WERI-Rb-1 (cell line): ENCODE measurements at regions not wholly inside any gene's neighbourhood (a gene's known extent, or its start where the extent isn't known, plus 50 kb on each side); places are given as distances from the start of the nearest gene placed in this dataset.
"Not testable (repeated sequence)": the region's sequence is repeated elsewhere in the genome, so short reads cannot be mapped to it uniquely, and the experiment has no call there.

ENCODE experiments used
- DNase-seq: peaks from one replicate; pipeline ENCODE4 v3.0.0-alpha.2; 2020
- H3K27ac ChIP-seq: fragments of 250-450 bp; sonication (Bioruptor Pico); 2 replicates; pipeline ENCODE4 v1.5.1; 2020; ENCODE audit warnings: mild to moderate bottlenecking, moderate library complexity
- H3K27me3 ChIP-seq: fragments of 250-450 bp; sonication (Bioruptor Pico); 2 replicates; pipeline ENCODE4 v1.5.1; 2021; ENCODE audit warnings: mild to moderate bottlenecking, low read depth, moderate library complexity; ENCODE audit not compliant: insufficient read depth, severe bottlenecking
- H3K36me3 ChIP-seq: fragments of 250-450 bp; sonication (Bioruptor Pico); 2 replicates; pipeline ENCODE4 v1.5.1; 2020; ENCODE audit warnings: mild to moderate bottlenecking, moderate library complexity
- H3K4me3 ChIP-seq: 2 replicates; pipeline ENCODE4 v1.5.1; 2011; ENCODE audit warnings: low read depth, mild to moderate bottlenecking, control low read depth, low read length
- H3K9me3 ChIP-seq: fragments of 250-450 bp; sonication (Bioruptor Pico); 2 replicates; pipeline ENCODE4 v1.5.1; 2021; ENCODE audit warnings: mild to moderate bottlenecking, moderate library complexity; ENCODE audit not compliant: severe bottlenecking
- CTCF ChIP-seq: IDR thresholded peaks from 2 replicates; pipeline ENCODE4 v1.5.1; 2011; ENCODE audit warnings: low read depth, mild to moderate bottlenecking, control low read depth, inconsistent platforms, low read length

- Histone ChIP-seq H3K27ac (peak overlapping the region; percentile 24; the same call in 1 of the 2 replicates), H3K4me3 (no peak overlapping the region), H3K9me3 (peaks cover 39% of the 10 kb centered on the region), H3K36me3 (no peaks in the 10 kb centered on the region), H3K27me3 (no peaks in the 10 kb centered on the region)
- no peak for TF ChIP-seq CTCF
- DNase-seq: peak; percentile 68
Observed at GRCh38 chr2:19617257-19617848, 258.9 kb upstream of the OSR1 start.

- not testable (repeated sequence) for DNase-seq, H3K27me3 ChIP-seq, H3K27ac ChIP-seq, H3K4me3 ChIP-seq, H3K36me3 ChIP-seq
- H3K9me3 ChIP-seq: peaks cover 39% of the 10 kb centered on the region
Observed at GRCh38 chr2:19615402-19615801, 257.0 kb upstream of the OSR1 start.

DNA sequence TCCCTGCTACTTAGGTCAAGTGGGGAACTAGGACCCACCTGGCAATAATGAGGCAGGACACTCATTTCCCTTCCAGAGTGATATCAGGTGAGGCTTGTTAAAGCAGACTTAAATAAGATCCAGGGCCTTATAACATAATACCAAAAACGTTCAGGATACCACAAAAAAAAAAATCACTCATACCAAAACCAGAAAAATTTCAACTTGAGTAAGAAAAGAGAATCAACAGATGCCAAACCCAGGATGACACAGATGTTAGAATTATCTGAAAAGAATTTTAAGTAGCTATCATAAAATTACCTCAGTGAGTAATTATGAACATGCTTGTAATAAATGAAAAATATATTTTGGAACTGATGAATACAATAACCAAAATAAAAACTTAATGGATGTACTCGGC lies 255.6 kb upstream of the OSR1 start:
- H3K9me3 ChIP-seq: peaks cover 36% of the 10 kb centered on the region
- no peak for DNase-seq
- H3K36me3 ChIP-seq: no peaks in the 10 kb centered on the region
- H3K4me3 ChIP-seq: no peak overlapping the region
- no peak overlapping the region for H3K27ac ChIP-seq
- TF ChIP-seq CTCF: no peak
- no peaks in the 10 kb centered on the region for H3K27me3 ChIP-seq

DNA sequence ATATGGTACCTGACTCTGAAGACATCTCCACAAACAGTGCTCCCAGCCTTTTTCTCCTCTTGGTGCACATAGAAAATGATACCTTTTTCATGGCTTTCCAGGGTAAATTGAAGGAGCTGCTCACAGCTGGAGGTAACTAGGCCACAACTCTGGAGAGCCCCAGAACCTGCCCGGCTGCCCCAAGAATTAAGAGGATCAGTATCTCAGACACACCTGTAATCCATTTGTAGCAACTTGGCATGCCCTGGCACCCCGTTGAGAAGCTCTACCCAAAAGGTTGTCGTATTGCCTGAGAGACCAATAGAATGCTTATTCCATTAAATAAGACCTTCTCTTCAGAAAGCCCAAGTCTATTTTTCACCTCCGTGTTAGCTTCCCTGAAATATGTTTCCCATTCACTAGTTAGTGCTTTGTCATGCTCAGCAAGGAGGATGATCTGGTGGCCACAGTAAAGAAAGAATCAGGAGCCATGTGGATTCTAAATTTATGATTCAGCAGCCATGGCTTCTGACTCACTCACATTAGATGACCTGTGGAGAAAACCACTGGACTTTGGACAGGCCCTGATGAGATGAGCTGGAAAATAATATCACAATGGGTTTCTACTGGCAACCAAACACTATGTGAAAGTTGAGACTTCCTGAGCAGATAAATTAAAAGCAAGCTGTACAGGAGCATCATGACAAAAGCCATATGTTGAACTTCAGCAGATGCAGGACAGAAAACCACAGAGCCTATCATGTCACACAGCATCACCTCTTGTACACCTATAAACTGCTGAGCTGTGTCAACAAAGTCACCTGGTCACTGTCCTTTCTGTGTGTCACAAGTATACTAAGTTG lies 253.3 kb upstream of the OSR1 start:
- Histone ChIP-seq H3K9me3 (peaks cover 21% of the 10 kb centered on the region), H3K4me3 (no peak overlapping the region), H3K27ac (no peak overlapping the region), H3K27me3 (peaks cover 9% of the 10 kb centered on the region), H3K36me3 (no peaks in the 10 kb centered on the region)
- DNase-seq: no peak
- TF ChIP-seq CTCF: no peak

GRCh38 chr2:19609266-19609665 lies 250.8 kb upstream of the OSR1 start:
- Histone ChIP-seq H3K27ac (no peak overlapping the region), H3K4me3 (no peak overlapping the region), H3K9me3 (peaks cover 5% of the 10 kb centered on the region), H3K36me3 (no peaks in the 10 kb centered on the region), H3K27me3 (peaks cover 9% of the 10 kb centered on the region)
- no peak for DNase-seq
- TF ChIP-seq CTCF: no peak

- TF ChIP-seq CTCF: no peak
- no peaks in the 10 kb centered on the region for H3K36me3 ChIP-seq
- no peak overlapping the region for H3K27ac ChIP-seq
- H3K27me3 ChIP-seq: peaks cover 9% of the 10 kb centered on the region
- DNase-seq: no peak
- no peak overlapping the region for H3K4me3 ChIP-seq
- H3K9me3 ChIP-seq: peaks cover 4% of the 10 kb centered on the region
Observed at GRCh38 chr2:19607931-19608771, 249.7 kb upstream of the OSR1 start.
